ENCODE measurements at regions not wholly inside any gene's neighbourhood (a gene's known extent, or its start where the extent isn't known, plus 50 kb on each side); places are given as distances from the start of the nearest gene placed in this dataset.

GRCh38 chr2:239803102-239803765, 221.9 kb downstream of the NDUFA10 start:
- TF ChIP-seq ISL1 (CRISPR knock-in tag; IDR thresholded peaks at IDR 0.05) (no peak), ZFP3 (CRISPR knock-in tag; IDR thresholded peaks at IDR 0.05) (no peak), PATZ1 (CRISPR knock-in tag; IDR thresholded peaks at IDR 0.05; ENCODE audit: borderline replicate concordance) (no peak)
- TF ChIP-seq, protein P1, sequence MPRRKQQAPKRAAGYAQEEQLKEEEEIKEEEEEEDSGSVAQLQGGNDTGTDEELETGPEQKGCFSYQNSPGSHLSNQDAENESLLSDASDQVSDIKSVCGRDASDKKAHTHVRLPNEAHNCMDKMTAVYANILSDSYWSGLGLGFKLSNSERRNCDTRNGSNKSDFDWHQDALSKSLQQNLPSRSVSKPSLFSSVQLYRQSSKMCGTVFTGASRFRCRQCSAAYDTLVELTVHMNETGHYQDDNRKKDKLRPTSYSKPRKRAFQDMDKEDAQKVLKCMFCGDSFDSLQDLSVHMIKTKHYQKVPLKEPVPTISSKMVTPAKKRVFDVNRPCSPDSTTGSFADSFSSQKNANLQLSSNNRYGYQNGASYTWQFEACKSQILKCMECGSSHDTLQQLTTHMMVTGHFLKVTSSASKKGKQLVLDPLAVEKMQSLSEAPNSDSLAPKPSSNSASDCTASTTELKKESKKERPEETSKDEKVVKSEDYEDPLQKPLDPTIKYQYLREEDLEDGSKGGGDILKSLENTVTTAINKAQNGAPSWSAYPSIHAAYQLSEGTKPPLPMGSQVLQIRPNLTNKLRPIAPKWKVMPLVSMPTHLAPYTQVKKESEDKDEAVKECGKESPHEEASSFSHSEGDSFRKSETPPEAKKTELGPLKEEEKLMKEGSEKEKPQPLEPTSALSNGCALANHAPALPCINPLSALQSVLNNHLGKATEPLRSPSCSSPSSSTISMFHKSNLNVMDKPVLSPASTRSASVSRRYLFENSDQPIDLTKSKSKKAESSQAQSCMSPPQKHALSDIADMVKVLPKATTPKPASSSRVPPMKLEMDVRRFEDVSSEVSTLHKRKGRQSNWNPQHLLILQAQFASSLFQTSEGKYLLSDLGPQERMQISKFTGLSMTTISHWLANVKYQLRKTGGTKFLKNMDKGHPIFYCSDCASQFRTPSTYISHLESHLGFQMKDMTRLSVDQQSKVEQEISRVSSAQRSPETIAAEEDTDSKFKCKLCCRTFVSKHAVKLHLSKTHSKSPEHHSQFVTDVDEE (CRISPR knock-in tag; IDR thresholded peaks at IDR 0.05) = no peak
